ENCODE measurements at regions not wholly inside any gene's neighbourhood (a gene's known extent, or its start where the extent isn't known, plus 50 kb on each side); places are given as distances from the start of the nearest gene placed in this dataset.

GRCh38 chr6:156062091-156062563 is 606.5 kb upstream of the NOX3 start:
- Mint-ChIP-seq H3K27me3 (ENCODE audit: insufficient read depth, low read depth, poor library complexity) (peaks cover 2% of the 10 kb centered on the region), H3K4me3 (no peak overlapping the region), H3K9me3 (peaks cover 2% of the 10 kb centered on the region; the same call in 2 of the 3 replicates), H3K4me1 (peaks cover 4% of the 10 kb centered on the region), H3K27ac (no peak overlapping the region), H3K36me3 (ENCODE audit: low read depth) (no peaks in the 10 kb centered on the region)
- Histone ChIP-seq H3K4me3 (no peak overlapping the region), H3K9me2 (ENCODE audit: insufficient read depth) (peaks cover 10% of the 10 kb centered on the region; the same call in 1 of the 2 replicates), H3K27me3 (ENCODE audit: insufficient read depth) (no peaks in the 10 kb centered on the region), H3F3A (replicated peaks; ENCODE audit: low read depth) (no peaks in the 10 kb centered on the region), H3K36me3 (ENCODE audit: insufficient read depth) (no peaks in the 10 kb centered on the region), H2AFZ (no peak overlapping the region), H3K27ac (ENCODE audit: low read depth) (no peak overlapping the region), H4K20me1 (replicated peaks; ENCODE audit: insufficient read depth) (no peaks in the 10 kb centered on the region), H3K4me2 (no peak overlapping the region), H3K4me1 (ENCODE audit: insufficient read depth) (no peaks in the 10 kb centered on the region), H3K79me2 (replicated peaks; ENCODE audit: insufficient read depth) (no peaks in the 10 kb centered on the region)
- ATAC-seq = no peak
- TF ChIP-seq ETS1 (IDR thresholded peaks at IDR 0.05) (no peak), EZH2phosphoT487 (IDR thresholded peaks at IDR 0.05; ENCODE audit: unreplicated experiment) (no peak), ZNF331 (CRISPR knock-in tag; IDR thresholded peaks at IDR 0.05; ENCODE audit: low read depth) (no peak), STAT1 (IDR thresholded peaks at IDR 0.05; ENCODE audit: unreplicated experiment) (no peak), EZH2 (IDR thresholded peaks at IDR 0.05; ENCODE audit: low read depth, unreplicated experiment) (no peak), POLR2AphosphoS5 (IDR thresholded peaks at IDR 0.05; ENCODE audit: low read depth) (no peak), NANOG (IDR thresholded peaks at IDR 0.05; ENCODE audit: borderline replicate concordance) (no peak), JUNB (IDR thresholded peaks at IDR 0.05; ENCODE audit: unreplicated experiment) (no peak), ZNF114 (CRISPR knock-in tag; IDR thresholded peaks at IDR 0.05) (no peak), CREB1 (CRISPR knock-in tag; IDR thresholded peaks at IDR 0.05; ENCODE audit: low read depth) (no peak)
- TF ChIP-seq, protein P1, sequence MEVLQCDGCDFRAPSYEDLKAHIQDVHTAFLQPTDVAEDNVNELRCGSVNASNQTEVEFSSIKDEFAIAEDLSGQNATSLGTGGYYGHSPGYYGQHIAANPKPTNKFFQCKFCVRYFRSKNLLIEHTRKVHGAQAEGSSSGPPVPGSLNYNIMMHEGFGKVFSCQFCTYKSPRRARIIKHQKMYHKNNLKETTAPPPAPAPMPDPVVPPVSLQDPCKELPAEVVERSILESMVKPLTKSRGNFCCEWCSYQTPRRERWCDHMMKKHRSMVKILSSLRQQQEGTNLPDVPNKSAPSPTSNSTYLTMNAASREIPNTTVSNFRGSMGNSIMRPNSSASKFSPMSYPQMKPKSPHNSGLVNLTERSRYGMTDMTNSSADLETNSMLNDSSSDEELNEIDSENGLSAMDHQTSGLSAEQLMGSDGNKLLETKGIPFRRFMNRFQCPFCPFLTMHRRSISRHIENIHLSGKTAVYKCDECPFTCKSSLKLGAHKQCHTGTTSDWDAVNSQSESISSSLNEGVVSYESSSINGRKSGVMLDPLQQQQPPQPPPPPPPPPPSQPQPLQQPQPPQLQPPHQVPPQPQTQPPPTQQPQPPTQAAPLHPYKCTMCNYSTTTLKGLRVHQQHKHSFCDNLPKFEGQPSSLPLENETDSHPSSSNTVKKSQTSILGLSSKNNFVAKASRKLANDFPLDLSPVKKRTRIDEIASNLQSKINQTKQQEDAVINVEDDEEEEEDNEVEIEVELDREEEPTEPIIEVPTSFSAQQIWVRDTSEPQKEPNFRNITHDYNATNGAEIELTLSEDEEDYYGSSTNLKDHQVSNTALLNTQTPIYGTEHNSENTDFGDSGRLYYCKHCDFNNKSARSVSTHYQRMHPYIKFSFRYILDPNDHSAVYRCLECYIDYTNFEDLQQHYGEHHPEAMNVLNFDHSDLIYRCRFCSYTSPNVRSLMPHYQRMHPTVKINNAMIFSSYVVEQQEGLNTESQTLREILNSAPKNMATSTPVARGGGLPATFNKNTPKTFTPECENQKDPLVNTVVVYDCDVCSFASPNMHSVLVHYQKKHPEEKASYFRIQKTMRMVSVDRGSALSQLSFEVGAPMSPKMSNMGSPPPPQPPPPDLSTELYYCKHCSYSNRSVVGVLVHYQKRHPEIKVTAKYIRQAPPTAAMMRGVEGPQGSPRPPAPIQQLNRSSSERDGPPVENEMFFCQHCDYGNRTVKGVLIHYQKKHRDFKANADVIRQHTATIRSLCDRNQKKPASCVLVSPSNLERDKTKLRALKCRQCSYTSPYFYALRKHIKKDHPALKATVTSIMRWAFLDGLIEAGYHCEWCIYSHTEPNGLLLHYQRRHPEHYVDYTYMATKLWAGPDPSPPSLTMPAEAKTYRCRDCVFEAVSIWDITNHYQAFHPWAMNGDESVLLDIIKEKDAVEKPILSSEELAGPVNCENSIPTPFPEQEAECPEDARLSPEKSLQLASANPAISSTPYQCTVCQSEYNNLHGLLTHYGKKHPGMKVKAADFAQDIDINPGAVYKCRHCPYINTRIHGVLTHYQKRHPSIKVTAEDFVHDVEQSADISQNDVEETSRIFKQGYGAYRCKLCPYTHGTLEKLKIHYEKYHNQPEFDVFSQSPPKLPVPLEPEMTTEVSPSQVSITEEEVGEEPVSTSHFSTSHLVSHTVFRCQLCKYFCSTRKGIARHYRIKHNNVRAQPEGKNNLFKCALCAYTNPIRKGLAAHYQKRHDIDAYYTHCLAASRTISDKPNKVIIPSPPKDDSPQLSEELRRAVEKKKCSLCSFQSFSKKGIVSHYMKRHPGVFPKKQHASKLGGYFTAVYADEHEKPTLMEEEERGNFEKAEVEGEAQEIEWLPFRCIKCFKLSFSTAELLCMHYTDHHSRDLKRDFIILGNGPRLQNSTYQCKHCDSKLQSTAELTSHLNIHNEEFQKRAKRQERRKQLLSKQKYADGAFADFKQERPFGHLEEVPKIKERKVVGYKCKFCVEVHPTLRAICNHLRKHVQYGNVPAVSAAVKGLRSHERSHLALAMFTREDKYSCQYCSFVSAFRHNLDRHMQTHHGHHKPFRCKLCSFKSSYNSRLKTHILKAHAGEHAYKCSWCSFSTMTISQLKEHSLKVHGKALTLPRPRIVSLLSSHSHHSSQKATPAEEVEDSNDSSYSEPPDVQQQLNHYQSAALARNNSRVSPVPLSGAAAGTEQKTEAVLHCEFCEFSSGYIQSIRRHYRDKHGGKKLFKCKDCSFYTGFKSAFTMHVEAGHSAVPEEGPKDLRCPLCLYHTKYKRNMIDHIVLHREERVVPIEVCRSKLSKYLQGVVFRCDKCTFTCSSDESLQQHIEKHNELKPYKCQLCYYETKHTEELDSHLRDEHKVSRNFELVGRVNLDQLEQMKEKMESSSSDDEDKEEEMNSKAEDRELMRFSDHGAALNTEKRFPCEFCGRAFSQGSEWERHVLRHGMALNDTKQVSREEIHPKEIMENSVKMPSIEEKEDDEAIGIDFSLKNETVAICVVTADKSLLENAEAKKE (CRISPR knock-in tag; IDR thresholded peaks at IDR 0.05) = no peak
- TF ChIP-seq, protein P2, sequence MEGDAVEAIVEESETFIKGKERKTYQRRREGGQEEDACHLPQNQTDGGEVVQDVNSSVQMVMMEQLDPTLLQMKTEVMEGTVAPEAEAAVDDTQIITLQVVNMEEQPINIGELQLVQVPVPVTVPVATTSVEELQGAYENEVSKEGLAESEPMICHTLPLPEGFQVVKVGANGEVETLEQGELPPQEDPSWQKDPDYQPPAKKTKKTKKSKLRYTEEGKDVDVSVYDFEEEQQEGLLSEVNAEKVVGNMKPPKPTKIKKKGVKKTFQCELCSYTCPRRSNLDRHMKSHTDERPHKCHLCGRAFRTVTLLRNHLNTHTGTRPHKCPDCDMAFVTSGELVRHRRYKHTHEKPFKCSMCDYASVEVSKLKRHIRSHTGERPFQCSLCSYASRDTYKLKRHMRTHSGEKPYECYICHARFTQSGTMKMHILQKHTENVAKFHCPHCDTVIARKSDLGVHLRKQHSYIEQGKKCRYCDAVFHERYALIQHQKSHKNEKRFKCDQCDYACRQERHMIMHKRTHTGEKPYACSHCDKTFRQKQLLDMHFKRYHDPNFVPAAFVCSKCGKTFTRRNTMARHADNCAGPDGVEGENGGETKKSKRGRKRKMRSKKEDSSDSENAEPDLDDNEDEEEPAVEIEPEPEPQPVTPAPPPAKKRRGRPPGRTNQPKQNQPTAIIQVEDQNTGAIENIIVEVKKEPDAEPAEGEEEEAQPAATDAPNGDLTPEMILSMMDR (conservative IDR thresholded peaks at IDR 0.05; ENCODE audit: low read depth in 2 of 2) = no peak
- TF ChIP-seq, protein P3, sequence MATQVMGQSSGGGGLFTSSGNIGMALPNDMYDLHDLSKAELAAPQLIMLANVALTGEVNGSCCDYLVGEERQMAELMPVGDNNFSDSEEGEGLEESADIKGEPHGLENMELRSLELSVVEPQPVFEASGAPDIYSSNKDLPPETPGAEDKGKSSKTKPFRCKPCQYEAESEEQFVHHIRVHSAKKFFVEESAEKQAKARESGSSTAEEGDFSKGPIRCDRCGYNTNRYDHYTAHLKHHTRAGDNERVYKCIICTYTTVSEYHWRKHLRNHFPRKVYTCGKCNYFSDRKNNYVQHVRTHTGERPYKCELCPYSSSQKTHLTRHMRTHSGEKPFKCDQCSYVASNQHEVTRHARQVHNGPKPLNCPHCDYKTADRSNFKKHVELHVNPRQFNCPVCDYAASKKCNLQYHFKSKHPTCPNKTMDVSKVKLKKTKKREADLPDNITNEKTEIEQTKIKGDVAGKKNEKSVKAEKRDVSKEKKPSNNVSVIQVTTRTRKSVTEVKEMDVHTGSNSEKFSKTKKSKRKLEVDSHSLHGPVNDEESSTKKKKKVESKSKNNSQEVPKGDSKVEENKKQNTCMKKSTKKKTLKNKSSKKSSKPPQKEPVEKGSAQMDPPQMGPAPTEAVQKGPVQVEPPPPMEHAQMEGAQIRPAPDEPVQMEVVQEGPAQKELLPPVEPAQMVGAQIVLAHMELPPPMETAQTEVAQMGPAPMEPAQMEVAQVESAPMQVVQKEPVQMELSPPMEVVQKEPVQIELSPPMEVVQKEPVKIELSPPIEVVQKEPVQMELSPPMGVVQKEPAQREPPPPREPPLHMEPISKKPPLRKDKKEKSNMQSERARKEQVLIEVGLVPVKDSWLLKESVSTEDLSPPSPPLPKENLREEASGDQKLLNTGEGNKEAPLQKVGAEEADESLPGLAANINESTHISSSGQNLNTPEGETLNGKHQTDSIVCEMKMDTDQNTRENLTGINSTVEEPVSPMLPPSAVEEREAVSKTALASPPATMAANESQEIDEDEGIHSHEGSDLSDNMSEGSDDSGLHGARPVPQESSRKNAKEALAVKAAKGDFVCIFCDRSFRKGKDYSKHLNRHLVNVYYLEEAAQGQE (IDR thresholded peaks at IDR 0.05; ENCODE audit: unreplicated experiment) = no peak
- DNase-seq (ENCODE audit: low spot score) = no peak

Measured in GM23338 (cell line).